Testis (tissue), 2 donors: ENCODE measurements at regions not wholly inside any gene's neighbourhood (a gene's known extent, or its start where the extent isn't known, plus 50 kb on each side); places are given as distances from the start of the nearest gene placed in this dataset.

Source experiments
- DNase-seq: peaks from one replicate; pipeline ENCODE4 v3.0.0-alpha.2; 2019
- H3K27ac ChIP-seq, 2 donors: fragments of 200-600 bp; sonication (generic); one replicate each; pipeline ENCODE4 v1.5.1; 2019
- H3K27me3 ChIP-seq: fragments of 200-600 bp; sonication (generic); one replicate; pipeline ENCODE4 v1.5.1; 2019
- H3K36me3 ChIP-seq: fragments of 200-600 bp; sonication (generic); one replicate; pipeline ENCODE4 v1.5.1; 2017; ENCODE audit warnings: low read depth; ENCODE audit errors: missing control alignments
- H3K4me1 ChIP-seq: fragments of 200-600 bp; sonication (generic); one replicate; pipeline ENCODE4 v1.5.1; 2019
- H3K4me3 ChIP-seq, 2 donors: fragments of 200-600 bp; sonication (generic); one replicate each; pipeline ENCODE4 v1.5.1; 2017 to 2019
- H3K9me3 ChIP-seq: fragments of 200-600 bp; sonication (generic); one replicate; pipeline ENCODE4 v1.5.1; 2017
- POLR2A ChIP-seq: fragments of 450-650 bp; IDR thresholded peaks from one replicate; pipeline ENCODE4 v1.6.1; 2017; ENCODE audit warnings: antibody characterized with exemption, mild to moderate bottlenecking, moderate library complexity
- WGBS, 2 donors: methylation state at CpG; one replicate each; pipeline ENCODE4 v1.1.5; 2018; 5-methylcytosine and 5-hydroxymethylcytosine counted together
- intact Hi-C: fragments of 100-400 bp; cut with DNase I; formaldehyde crosslinking; loops from one replicate; pipeline ENCODE4 v1.15.1; 2023; ENCODE audit warnings: low total_unique reads
- TF ChIP-seq, protein P1 (sequence below), 3 experiments: fragments of 450-650 bp in 2 of 3; fragments of 200-600 bp in 1 of 3; sonication (generic) in 1 of 3; IDR thresholded peaks; one replicate each; pipeline ENCODE4 v1.5.1; 2016 to 2019; ENCODE audit warnings: antibody characterized with exemption in 3 of 3, mild to moderate bottlenecking in 2 of 3, moderate library complexity in 1 of 3

DNA sequence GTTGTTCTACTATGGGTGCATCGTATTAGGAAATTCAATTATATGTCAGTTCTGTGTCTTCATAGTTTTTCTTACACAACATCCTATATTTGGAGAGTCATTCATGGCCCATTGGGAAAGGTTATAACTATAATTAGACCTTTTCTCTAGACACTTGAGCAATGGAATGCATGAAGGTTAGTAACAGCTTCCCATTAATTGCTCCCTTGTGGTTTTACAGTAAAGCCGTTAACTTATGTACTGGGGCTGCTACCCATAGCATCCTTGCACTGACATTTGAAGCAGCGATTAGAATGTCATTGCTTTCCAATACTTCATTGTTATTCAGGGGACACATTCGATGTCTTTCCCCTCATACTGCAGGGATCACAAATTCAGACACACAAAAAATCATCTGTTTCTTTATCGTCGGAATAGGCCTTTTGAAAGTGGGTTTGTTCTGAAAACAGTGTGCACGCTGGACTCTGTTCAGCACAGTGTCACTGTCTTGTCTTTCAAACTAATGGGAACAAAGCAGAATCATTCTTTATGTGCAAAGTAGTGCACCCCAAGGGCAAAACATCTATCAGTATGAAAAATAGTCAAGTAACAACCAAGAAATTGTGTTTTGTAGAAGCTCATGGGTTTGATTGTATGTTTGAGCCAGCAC, 634.3 kb upstream of the MAP3K7 start:
- intact Hi-C loops = no loop called here
- no peak for DNase-seq
- H3K4me1 ChIP-seq = no peaks in the 10 kb centered on the region
- H3K36me3 ChIP-seq = no peaks in the 10 kb centered on the region
- H3K4me3 ChIP-seq = no peak overlapping the region
- H3K27ac ChIP-seq = no peak overlapping the region
- H3K9me3 ChIP-seq = no peaks in the 10 kb centered on the region
- TF ChIP-seq, protein P1, sequence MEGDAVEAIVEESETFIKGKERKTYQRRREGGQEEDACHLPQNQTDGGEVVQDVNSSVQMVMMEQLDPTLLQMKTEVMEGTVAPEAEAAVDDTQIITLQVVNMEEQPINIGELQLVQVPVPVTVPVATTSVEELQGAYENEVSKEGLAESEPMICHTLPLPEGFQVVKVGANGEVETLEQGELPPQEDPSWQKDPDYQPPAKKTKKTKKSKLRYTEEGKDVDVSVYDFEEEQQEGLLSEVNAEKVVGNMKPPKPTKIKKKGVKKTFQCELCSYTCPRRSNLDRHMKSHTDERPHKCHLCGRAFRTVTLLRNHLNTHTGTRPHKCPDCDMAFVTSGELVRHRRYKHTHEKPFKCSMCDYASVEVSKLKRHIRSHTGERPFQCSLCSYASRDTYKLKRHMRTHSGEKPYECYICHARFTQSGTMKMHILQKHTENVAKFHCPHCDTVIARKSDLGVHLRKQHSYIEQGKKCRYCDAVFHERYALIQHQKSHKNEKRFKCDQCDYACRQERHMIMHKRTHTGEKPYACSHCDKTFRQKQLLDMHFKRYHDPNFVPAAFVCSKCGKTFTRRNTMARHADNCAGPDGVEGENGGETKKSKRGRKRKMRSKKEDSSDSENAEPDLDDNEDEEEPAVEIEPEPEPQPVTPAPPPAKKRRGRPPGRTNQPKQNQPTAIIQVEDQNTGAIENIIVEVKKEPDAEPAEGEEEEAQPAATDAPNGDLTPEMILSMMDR (IDR thresholded peaks at IDR 0.05) = no peak
- no peak for TF ChIP-seq POLR2A
- 88 to 93% methylated on average over 7 of the region's 7 CpGs for WGBS, 2 donors
- H3K27me3 ChIP-seq = no peaks in the 10 kb centered on the region

DNA sequence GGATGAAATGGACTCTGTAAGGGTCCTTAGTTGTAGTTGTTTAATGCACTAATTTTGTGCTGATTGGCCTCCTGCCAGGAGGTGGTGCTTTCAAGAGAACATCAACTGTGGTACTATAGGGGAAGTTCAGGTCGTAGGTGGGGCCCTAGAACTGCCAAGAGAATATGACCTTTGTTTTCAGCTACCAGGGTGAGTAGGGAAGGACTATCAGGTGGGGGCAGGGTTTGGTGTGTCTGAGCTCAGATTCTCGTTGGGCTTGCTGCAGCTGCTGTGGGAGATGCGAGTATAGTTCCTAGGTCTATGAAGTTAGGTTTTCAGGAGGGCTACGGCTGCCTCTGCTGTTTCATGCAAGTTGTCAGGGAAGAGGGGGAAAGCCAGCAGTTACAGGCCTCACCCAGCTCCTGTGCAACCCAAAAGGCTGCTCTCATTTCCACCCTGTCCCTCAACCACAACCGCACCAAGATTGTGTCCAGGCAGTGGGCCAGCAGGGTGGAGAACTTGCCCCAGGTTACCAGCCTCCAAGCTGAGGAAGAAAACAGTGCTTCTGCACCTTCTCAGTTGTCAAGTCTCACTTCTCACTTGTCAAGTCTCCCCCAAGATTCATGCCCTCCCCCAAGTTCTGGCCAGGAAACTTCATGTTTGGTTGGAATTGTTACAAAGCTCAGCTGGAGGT, 626.5 kb upstream of the MAP3K7 start:
- Histone ChIP-seq H3K27ac (no peak overlapping the region), H3K36me3 (no peaks in the 10 kb centered on the region), H3K4me3 (no peak overlapping the region), H3K9me3 (no peaks in the 10 kb centered on the region), H3K27me3 (no peaks in the 10 kb centered on the region), H3K4me1 (no peaks in the 10 kb centered on the region)
- 79 to 83% methylated on average over 5 of the region's 5 CpGs for WGBS, 2 donors
- DNase-seq = no peak
- TF ChIP-seq, protein P1 (IDR thresholded peaks at IDR 0.05) = no peak
- TF ChIP-seq POLR2A = no peak
- intact Hi-C loops = no loop called here

DNA sequence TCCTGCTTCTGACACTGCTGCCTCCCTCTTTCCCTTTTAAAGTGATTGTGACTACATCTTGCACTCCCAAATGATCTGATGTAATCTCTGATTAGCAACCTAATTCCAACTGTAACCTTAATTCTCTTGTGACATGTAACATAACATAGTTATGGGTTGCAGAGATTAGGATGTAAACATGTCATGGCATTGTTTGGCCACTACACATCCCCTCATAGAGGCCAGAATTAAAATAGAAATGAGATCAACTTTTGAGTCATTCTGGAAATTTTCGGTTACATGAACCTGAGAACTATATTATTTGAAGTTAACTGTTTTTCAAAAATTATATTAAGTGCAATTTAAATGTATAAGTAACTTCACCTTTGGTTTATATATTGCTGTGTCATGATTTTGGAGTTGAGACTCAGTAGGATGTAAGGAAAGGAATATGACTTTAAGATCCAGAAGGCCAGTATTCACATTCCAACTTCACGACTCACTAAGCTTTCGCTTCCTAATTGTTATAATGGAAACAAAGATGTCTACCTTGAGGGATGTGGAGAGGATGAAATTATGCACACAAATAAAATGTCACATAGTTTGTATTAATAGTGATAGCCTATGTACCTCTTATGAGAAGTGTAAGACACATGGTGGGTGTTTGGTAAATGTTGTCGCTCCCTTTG, 611.9 kb upstream of the MAP3K7 start:
- H3K27ac ChIP-seq = no peak overlapping the region
- intact Hi-C loops = no loop called here
- no peaks in the 10 kb centered on the region for H3K27me3 ChIP-seq
- H3K4me3 ChIP-seq = no peak overlapping the region
- TF ChIP-seq POLR2A = no peak
- TF ChIP-seq, protein P1 (IDR thresholded peaks at IDR 0.05) = no peak
- H3K36me3 ChIP-seq = no peaks in the 10 kb centered on the region
- 91 to 94% methylated on average over 4 of the region's 4 CpGs for WGBS, 2 donors
- DNase-seq = no peak
- no peaks in the 10 kb centered on the region for H3K9me3 ChIP-seq
- no peaks in the 10 kb centered on the region for H3K4me1 ChIP-seq

DNA sequence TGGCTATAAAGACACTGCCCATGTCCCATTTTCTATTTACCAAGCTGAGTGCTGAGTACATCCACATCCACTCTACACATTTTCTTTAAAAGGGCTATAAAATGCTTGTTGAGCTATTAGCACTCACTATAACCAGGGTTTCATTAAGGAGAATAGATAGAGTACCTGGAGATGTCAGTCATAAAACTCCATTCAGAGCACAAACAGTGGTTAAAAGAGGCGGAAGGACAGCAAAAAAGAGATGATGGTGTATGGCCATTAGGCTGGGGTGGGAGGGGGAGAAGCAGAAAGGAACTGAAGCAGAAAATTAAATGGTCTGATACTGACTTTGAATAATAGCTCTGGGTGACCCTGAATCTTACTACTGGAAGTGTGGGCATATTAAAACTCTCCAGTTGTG, 609.9 kb upstream of the MAP3K7 start:
- Histone ChIP-seq H3K4me3 (no peak overlapping the region), H3K36me3 (no peaks in the 10 kb centered on the region), H3K27me3 (no peaks in the 10 kb centered on the region), H3K27ac (no peak overlapping the region), H3K4me1 (no peaks in the 10 kb centered on the region), H3K9me3 (no peaks in the 10 kb centered on the region)
- no peak for DNase-seq
- intact Hi-C loops = no loop called here
- no peak for TF ChIP-seq POLR2A
- TF ChIP-seq, protein P1 (IDR thresholded peaks at IDR 0.05) = no peak
- WGBS, 2 donors = 85 to 91% methylated on average over 1 of the region's 1 CpG
